SU-DHL-6 (cell line): ENCODE measurements at regions not wholly inside any gene's neighbourhood (a gene's known extent, or its start where the extent isn't known, plus 50 kb on each side); places are given as distances from the start of the nearest gene placed in this dataset.

Experiments used
- H2AFZ ChIP-seq: fragments of 200-600 bp; sonication (generic); 2 replicates; pipeline ENCODE4 v1.6.1; 2014; ENCODE audit warnings: low read depth, mild to moderate bottlenecking, moderate library complexity, mixed read lengths, antibody characterized with exemption, low read length; ENCODE audit not compliant: severe bottlenecking
- H3F3A ChIP-seq: fragments of 200-600 bp; shearing (Covaris generic); 2 replicates; pipeline ENCODE4 v1.6.0; 2016; ENCODE audit warnings: antibody characterized with exemption, mild to moderate bottlenecking; ENCODE audit not compliant: insufficient read depth
- H3K27ac ChIP-seq: fragments of 200-600 bp; sonication (generic); 2 replicates; pipeline ENCODE4 v1.5.1; 2016; ENCODE audit warnings: low read depth, mild to moderate bottlenecking, low read length, moderate library complexity, mixed read lengths
- H3K27me3 ChIP-seq: fragments of 200-600 bp; sonication (generic), shearing (Covaris generic); 2 replicates; pipeline ENCODE4 v1.6.0; 2014; ENCODE audit warnings: mild to moderate bottlenecking, low read length
- H3K36me3 ChIP-seq: fragments of 200-600 bp; sonication (generic); 2 replicates; pipeline ENCODE4 v1.6.1; 2014; ENCODE audit warnings: mild to moderate bottlenecking, low read length, mixed read lengths
- H3K4me2 ChIP-seq: fragments of 300-600, 200-600 bp; shearing (Covaris generic), sonication (generic); 2 replicates; pipeline ENCODE4 v1.6.0; 2014; ENCODE audit warnings: low read length, low read depth, mild to moderate bottlenecking; ENCODE audit not compliant: poor library complexity, severe bottlenecking
- H3K4me3 ChIP-seq: fragments of 200-600 bp; sonication (generic); 2 replicates; pipeline ENCODE4 v1.5.1; 2014; ENCODE audit warnings: antibody characterized with exemption, low read length, mild to moderate bottlenecking, mixed read lengths; ENCODE audit not compliant: insufficient read depth, poor library complexity, severe bottlenecking
- H3K79me2 ChIP-seq: fragments of 200-600 bp; sonication (generic); 2 replicates; pipeline ENCODE4 v1.6.1; 2014; ENCODE audit warnings: mild to moderate bottlenecking, low read length, moderate library complexity; ENCODE audit not compliant: insufficient read depth
- H3K9ac ChIP-seq: fragments of 200-600 bp; sonication (generic); 2 replicates; pipeline ENCODE4 v1.7.0; 2014; ENCODE audit warnings: mild to moderate bottlenecking, low read length
- H3K9me2 ChIP-seq: fragments of 200-600 bp; sonication (generic); replicated peaks from 2 replicates; pipeline ENCODE4 v1.6.1; 2014; ENCODE audit warnings: low read length; ENCODE audit not compliant: insufficient read depth
- H3K9me3 ChIP-seq: fragments of 200-600 bp; sonication (generic); 2 replicates; pipeline ENCODE4 v1.6.1; 2014; ENCODE audit warnings: low read length, mixed read lengths; ENCODE audit not compliant: insufficient read depth
- H4K20me1 ChIP-seq: fragments of 200-600 bp; sonication (generic); 2 replicates; pipeline ENCODE4 v1.6.1; 2014; ENCODE audit warnings: low read depth, mild to moderate bottlenecking, antibody characterized with exemption, low read length, moderate library complexity, mixed read lengths
- CTCF ChIP-seq: fragments of 200-600 bp; sonication (generic); IDR thresholded peaks from one replicate; pipeline ENCODE4 v1.5.1; 2017; ENCODE audit warnings: antibody characterized with exemption, mild to moderate bottlenecking, low read length, moderate library complexity; ENCODE audit not compliant: insufficient read depth, poor library complexity, severe bottlenecking
- EZH2phosphoT487 ChIP-seq: fragments of 200-600 bp; sonication (generic), shearing (Covaris generic); conservative IDR thresholded peaks from 2 replicates; pipeline ENCODE4 v1.6.1; 2018; ENCODE audit warnings: mild to moderate bottlenecking, antibody characterized with exemption, low read length, moderate library complexity, mixed read lengths

DNA sequence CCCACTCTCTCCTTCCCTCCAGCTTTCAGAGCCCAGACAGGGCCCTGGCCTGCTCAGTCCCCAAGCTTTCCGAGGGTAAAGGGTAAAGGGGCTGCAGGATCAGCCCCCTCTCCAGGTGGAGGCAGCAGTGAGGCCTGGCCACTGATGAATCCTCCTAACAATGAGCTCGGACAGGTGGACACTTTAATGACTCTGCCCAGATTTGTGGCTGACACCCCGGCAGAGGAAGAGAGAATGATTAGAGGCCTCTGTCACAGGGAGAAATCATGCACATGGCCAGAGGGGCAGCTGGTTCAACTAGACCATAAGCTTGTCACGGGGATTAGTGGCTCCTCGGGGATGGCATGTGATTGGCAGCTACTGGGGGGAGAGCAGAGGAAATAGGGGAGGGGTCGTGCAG, 587.5 kb upstream of the B3GAT1 start:
- no peaks in the 10 kb centered on the region for H3F3A ChIP-seq

GRCh38 chr11:134997652-134998320, 585.7 kb upstream of the B3GAT1 start:
- Histone ChIP-seq H3K9ac (no peak overlapping the region), H3K4me3 (no peak overlapping the region), H4K20me1 (no peaks in the 10 kb centered on the region), H3K9me2 (no peaks in the 10 kb centered on the region), H2AFZ (no peak overlapping the region), H3K79me2 (no peaks in the 10 kb centered on the region), H3K4me2 (no peak overlapping the region), H3F3A (no peaks in the 10 kb centered on the region), H3K36me3 (no peaks in the 10 kb centered on the region), H3K27ac (no peak overlapping the region), H3K9me3 (no peaks in the 10 kb centered on the region), H3K27me3 (no peaks in the 10 kb centered on the region)
- TF ChIP-seq EZH2phosphoT487 (no peak), CTCF (no peak)

More for the DNA sequence above, 587.5 kb upstream of the B3GAT1 start:
- no peak for TF ChIP-seq EZH2phosphoT487
- TF ChIP-seq CTCF, result no peak
- Histone ChIP-seq H3K79me2 (no peaks in the 10 kb centered on the region), H3K36me3 (no peaks in the 10 kb centered on the region), H3K9me2 (no peaks in the 10 kb centered on the region), H2AFZ (no peak overlapping the region), H4K20me1 (no peaks in the 10 kb centered on the region), H3K27ac (no peak overlapping the region), H3K4me3 (no peak overlapping the region), H3K9ac (no peak overlapping the region), H3K9me3 (no peaks in the 10 kb centered on the region), H3K27me3 (no peaks in the 10 kb centered on the region), H3K4me2 (no peak overlapping the region)

GRCh38 chr11:134995741-134996140, 583.7 kb upstream of the B3GAT1 start:
- Histone ChIP-seq H3F3A (no peaks in the 10 kb centered on the region), H3K27ac (no peak overlapping the region), H3K4me2 (no peak overlapping the region), H3K27me3 (no peaks in the 10 kb centered on the region), H4K20me1 (no peaks in the 10 kb centered on the region), H3K9me3 (no peaks in the 10 kb centered on the region), H3K9me2 (no peaks in the 10 kb centered on the region), H3K4me3 (no peak overlapping the region), H3K36me3 (no peaks in the 10 kb centered on the region), H3K79me2 (no peaks in the 10 kb centered on the region), H3K9ac (no peak overlapping the region), H2AFZ (no peak overlapping the region)
- TF ChIP-seq EZH2phosphoT487 (no peak), CTCF (no peak)
